HepG2 (cell line): ENCODE measurements at regions not wholly inside any gene's neighbourhood (a gene's known extent, or its start where the extent isn't known, plus 50 kb on each side); places are given as distances from the start of the nearest gene placed in this dataset.

Experiments
- ATAC-seq: fragments of 200-7000 bp; cut with Tn5 transposase; 3 replicates; pipeline ENCODE4 v1.9.1; 2020; ENCODE audit warnings: mild to moderate bottlenecking, moderate library complexity
- BruUV-seq: library from RNA; stranded (reverse); fragments of 400-500 nt; replicated peaks from 2 replicates; lab custom pipeline; 2021; lab: Mats Ljungman, UMichigan
- CTCF ChIA-PET: fragments of 300-600 bp; formaldehyde crosslinking; extraction: SDS; loops from one replicate; lab custom pipeline; 2021; ENCODE audit warnings: low total read pairs, inconsistent platforms, low intra/inter-chr PET ratio; lab: Yijun Ruan, JAX
- POLR2A ChIA-PET: fragments of 350-600 bp; sonication (Branson Sonifier 250); formaldehyde crosslinking; loops from one replicate; lab custom pipeline; 2020; ENCODE audit warnings: antibody characterized with exemption, inconsistent platforms; lab: Yijun Ruan, JAX
- DNase-seq: peaks from one replicate; pipeline ENCODE4 v3.0.0-alpha.2; 2015; ENCODE audit warnings: low spot score
- FAIRE-seq: peaks from 3 replicates; lab custom pipeline; 2011; peaks lifted over from hg19 to GRCh38; lab: Jason Lieb, UNC
- H2AFZ ChIP-seq: one replicate; pipeline ENCODE4 v1.6.1; 2011; ENCODE audit warnings: low read length, inconsistent platforms
- H3K27ac ChIP-seq: fragments of 300-600 bp; 3 replicates; pipeline ENCODE4 v1.8.0; 2011; ENCODE audit warnings: mixed run types, mild to moderate bottlenecking, mixed read lengths, low read length, inconsistent platforms; ENCODE audit not compliant: insufficient read depth; ENCODE audit errors: extremely low read length
- H3K27me3 ChIP-seq, 2 experiments: fragments of 200-600 bp in 1 of 2; 2 replicates in 1 of 2; 3 replicates in 1 of 2; pipeline versions ENCODE4 v1.6.0 to v1.8.0; 2011; ENCODE audit warnings: low read length in 2 of 2, mild to moderate bottlenecking in 2 of 2, moderate library complexity in 2 of 2, inconsistent platforms in 1 of 2; ENCODE audit not compliant: insufficient read depth in 2 of 2, control insufficient read depth in 1 of 2
- H3K36me3 ChIP-seq, 2 experiments: fragments of 200-600 bp in 1 of 2; replicated peaks in 1 of 2; 2 replicates in 1 of 2; 3 replicates in 1 of 2; pipeline versions ENCODE4 v1.5.1 to v1.8.0; 2011; ENCODE audit warnings: low read length in 2 of 2, inconsistent platforms in 1 of 2; ENCODE audit not compliant: insufficient read depth in 2 of 2, control insufficient read depth in 1 of 2
- H3K4me1 ChIP-seq: 2 replicates; pipeline ENCODE4 v1.5.1; 2012; ENCODE audit warnings: low read length, inconsistent platforms; ENCODE audit not compliant: insufficient read depth
- H3K4me2 ChIP-seq: 2 replicates; pipeline ENCODE4 v1.6.0; 2011; ENCODE audit warnings: low read depth, low read length, inconsistent platforms
- H3K4me3 ChIP-seq, 3 experiments: fragments of 200-600 bp in 1 of 3; sonication (generic), shearing (Covaris generic) in 1 of 3; replicated peaks in 1 of 3; 2 replicates each; pipeline ENCODE4 v1.5.1; 2011 to 2016; ENCODE audit warnings: low read length in 3 of 3, inconsistent platforms in 2 of 3, low read depth in 2 of 3, mild to moderate bottlenecking in 2 of 3, control low read depth in 1 of 3, mixed read lengths in 1 of 3; ENCODE audit not compliant: insufficient read depth in 1 of 3
- H3K79me2 ChIP-seq: one replicate; pipeline ENCODE4 v1.6.1; 2011; ENCODE audit warnings: low read length, inconsistent platforms; ENCODE audit not compliant: insufficient read depth
- H3K9ac ChIP-seq: 2 replicates; pipeline ENCODE4 v1.6.0; 2011; ENCODE audit warnings: mild to moderate bottlenecking, low read depth, low read length, inconsistent platforms; ENCODE audit not compliant: insufficient read depth
- H3K9me3 ChIP-seq: 2 replicates; pipeline ENCODE4 v1.5.1; 2012; ENCODE audit warnings: mild to moderate bottlenecking, low read length
- H4K20me1 ChIP-seq: 2 replicates; pipeline ENCODE4 v1.6.0; 2011; ENCODE audit warnings: inconsistent platforms, mild to moderate bottlenecking, low read length, moderate library complexity; ENCODE audit not compliant: insufficient read depth
- AHDC1 ChIP-seq: sonication (generic); formaldehyde crosslinking; IDR thresholded peaks from 2 replicates; pipeline ENCODE4 v1.5.1; 2020; ENCODE audit warnings: mild to moderate bottlenecking, missing genetic modification reagents, borderline replicate concordance
- ATF1 ChIP-seq: IDR thresholded peaks from 2 replicates; pipeline ENCODE4 v1.6.1; 2016; ENCODE audit warnings: mild to moderate bottlenecking, control low read depth
- ESRRA ChIP-seq: sonication (generic); formaldehyde crosslinking; IDR thresholded peaks from 2 replicates; pipeline ENCODE4 v1.5.1; 2020; ENCODE audit warnings: mild to moderate bottlenecking, low read depth, missing genetic modification reagents
- GATA4 ChIP-seq: sonication (generic); IDR thresholded peaks from 2 replicates; pipeline ENCODE4 v1.6.1; 2016; ENCODE audit warnings: antibody characterized with exemption, low read depth, borderline replicate concordance
- KDM1A ChIP-seq: IDR thresholded peaks from 2 replicates; pipeline ENCODE4 v1.6.1; 2016; ENCODE audit warnings: missing compliant biosample characterization
- PBX2 ChIP-seq: IDR thresholded peaks from 2 replicates; pipeline ENCODE4 v1.6.1; 2016; ENCODE audit warnings: control low read depth
- SALL1 ChIP-seq: sonication (generic); formaldehyde crosslinking; IDR thresholded peaks from 2 replicates; pipeline ENCODE4 v1.8.0; 2022; ENCODE audit warnings: mild to moderate bottlenecking, missing genetic modification reagents
- TCF7L2 ChIP-seq: IDR thresholded peaks from 2 replicates; pipeline ENCODE4 v1.6.1; 2011; ENCODE audit warnings: mild to moderate bottlenecking, low read depth, low read length, moderate library complexity
- TEF ChIP-seq: sonication (generic); formaldehyde crosslinking; IDR thresholded peaks from 2 replicates; pipeline ENCODE4 v1.5.0; 2020; ENCODE audit warnings: missing genetic modification reagents
- USF2 ChIP-seq, 2 experiments: sonication (generic) in 1 of 2; formaldehyde crosslinking in 1 of 2; IDR thresholded peaks; 2 replicates each; pipeline versions ENCODE4 v1.5.1 to v1.6.1; 2011 to 2020; ENCODE audit warnings: borderline replicate concordance in 1 of 2, low read depth in 1 of 2, low read length in 1 of 2, mild to moderate bottlenecking in 1 of 2, missing genetic modification reagents in 1 of 2, moderate library complexity in 1 of 2
- YEATS2 ChIP-seq: sonication (generic); formaldehyde crosslinking; IDR thresholded peaks from 2 replicates; pipeline ENCODE4 v1.4.0; 2020; ENCODE audit warnings: missing genetic modification reagents, borderline replicate concordance
- ZNF354B ChIP-seq: sonication (generic); formaldehyde crosslinking; IDR thresholded peaks from 2 replicates; pipeline ENCODE4 v1.8.0; 2022; ENCODE audit warnings: mild to moderate bottlenecking, missing genetic modification reagents
- ZNF441 ChIP-seq: sonication (generic); formaldehyde crosslinking; IDR thresholded peaks from 2 replicates; pipeline ENCODE4 v1.7.0; 2021; ENCODE audit warnings: missing genetic modification reagents, borderline replicate concordance
- WGBS: methylation state at CpG from one replicate; pipeline ENCODE4 v1.1.6; 2017; ENCODE audit warnings: low lambda C conversion rate; 5-methylcytosine and 5-hydroxymethylcytosine counted together
- in situ Hi-C: cut with HindIII; loops from 2 replicates; pipeline ENCODE4 v1.10.0; 2017; ENCODE audit warnings: low pct_unique_long_range_greater_than_20kb; ENCODE audit not compliant: extremely low pct_ligation_motif_present
- intact Hi-C: fragments of 100-400 bp; cut with micrococcal nuclease; formaldehyde crosslinking; loops from one replicate; pipeline ENCODE4 v1.10.0; 2022; ENCODE audit not compliant: unreplicated experiment

- no peak overlapping the region for H3K9ac ChIP-seq
- WGBS = 33% methylated on average over 6 of the region's 9 CpGs
- no peaks in the 10 kb centered on the region for H3K9me3 ChIP-seq
- peaks cover 4 to 31% of the 10 kb centered on the region in 2 experiments; a peak in 3 of 5 replicates for H3K27me3 ChIP-seq
- DNase-seq = no peak
- CTCF ChIA-PET = no interaction called here
- H3K4me3 ChIP-seq = no peak overlapping the region
- BruUV-seq = no TSS peak
- H4K20me1 ChIP-seq = no peaks in the 10 kb centered on the region
- H3K79me2 ChIP-seq = no peaks in the 10 kb centered on the region
- no peak for TF ChIP-seq GATA4
- TF ChIP-seq ATF1 (CRISPR knock-in tag) = no peak
- no peak for TF ChIP-seq KDM1A (CRISPR knock-in tag)
- TF ChIP-seq SALL1 (CRISPR knock-in tag) = no peak
- TF ChIP-seq YEATS2 (CRISPR knock-in tag) = no peak
- no peak for TF ChIP-seq USF2 (IDR thresholded peaks at IDR 0.05; ENCODE audit: low read depth, low read length)
- TF ChIP-seq USF2 (CRISPR knock-in tag; IDR thresholded peaks at IDR 0.05; ENCODE audit: borderline replicate concordance) = no peak
- no peak for TF ChIP-seq TCF7L2
- no peak for TF ChIP-seq TEF (CRISPR knock-in tag)
- TF ChIP-seq ESRRA (CRISPR knock-in tag) = no peak
- TF ChIP-seq AHDC1 (CRISPR knock-in tag) = no peak
- TF ChIP-seq ZNF354B (CRISPR knock-in tag) = no peak
- TF ChIP-seq PBX2 (CRISPR knock-in tag) = no peak
- TF ChIP-seq ZNF441 (CRISPR knock-in tag) = no peak
- H3K4me1 ChIP-seq = no peaks in the 10 kb centered on the region
- H3K4me2 ChIP-seq = no peak overlapping the region
- no peaks in the 10 kb centered on the region for H3K36me3 ChIP-seq
- no peak overlapping the region for H3K27ac ChIP-seq
- intact Hi-C loops = no loop called here
- no peak overlapping the region for H2AFZ ChIP-seq
- no peak for FAIRE-seq
- ATAC-seq = no peak
- POLR2A ChIA-PET = interaction anchor here (0.6 kb wide), 1 partner anchor 77 kb away, joined by 3 read pairs; no protein-coding TSS in a partner anchor
- in situ Hi-C loops = no loop called here
Measured at GRCh38 chr15:66964791-66965190, 100.6 kb upstream of the SMAD3 start.
